ENCODE measurements at regions not wholly inside any gene's neighbourhood (a gene's known extent, or its start where the extent isn't known, plus 50 kb on each side); places are given as distances from the start of the nearest gene placed in this dataset.

GRCh38 chr9:117624106-117624505 lies 80.1 kb upstream of the TLR4 start:
- TF ChIP-seq, protein P1, sequence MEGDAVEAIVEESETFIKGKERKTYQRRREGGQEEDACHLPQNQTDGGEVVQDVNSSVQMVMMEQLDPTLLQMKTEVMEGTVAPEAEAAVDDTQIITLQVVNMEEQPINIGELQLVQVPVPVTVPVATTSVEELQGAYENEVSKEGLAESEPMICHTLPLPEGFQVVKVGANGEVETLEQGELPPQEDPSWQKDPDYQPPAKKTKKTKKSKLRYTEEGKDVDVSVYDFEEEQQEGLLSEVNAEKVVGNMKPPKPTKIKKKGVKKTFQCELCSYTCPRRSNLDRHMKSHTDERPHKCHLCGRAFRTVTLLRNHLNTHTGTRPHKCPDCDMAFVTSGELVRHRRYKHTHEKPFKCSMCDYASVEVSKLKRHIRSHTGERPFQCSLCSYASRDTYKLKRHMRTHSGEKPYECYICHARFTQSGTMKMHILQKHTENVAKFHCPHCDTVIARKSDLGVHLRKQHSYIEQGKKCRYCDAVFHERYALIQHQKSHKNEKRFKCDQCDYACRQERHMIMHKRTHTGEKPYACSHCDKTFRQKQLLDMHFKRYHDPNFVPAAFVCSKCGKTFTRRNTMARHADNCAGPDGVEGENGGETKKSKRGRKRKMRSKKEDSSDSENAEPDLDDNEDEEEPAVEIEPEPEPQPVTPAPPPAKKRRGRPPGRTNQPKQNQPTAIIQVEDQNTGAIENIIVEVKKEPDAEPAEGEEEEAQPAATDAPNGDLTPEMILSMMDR (conservative IDR thresholded peaks at IDR 0.05; ENCODE audit: low read depth, low read length): no peak
- no peak for DNase-seq (ENCODE audit: low read depth)
- no peak overlapping the region for H3K4me3 ChIP-seq (ENCODE audit: low read length)

DNA sequence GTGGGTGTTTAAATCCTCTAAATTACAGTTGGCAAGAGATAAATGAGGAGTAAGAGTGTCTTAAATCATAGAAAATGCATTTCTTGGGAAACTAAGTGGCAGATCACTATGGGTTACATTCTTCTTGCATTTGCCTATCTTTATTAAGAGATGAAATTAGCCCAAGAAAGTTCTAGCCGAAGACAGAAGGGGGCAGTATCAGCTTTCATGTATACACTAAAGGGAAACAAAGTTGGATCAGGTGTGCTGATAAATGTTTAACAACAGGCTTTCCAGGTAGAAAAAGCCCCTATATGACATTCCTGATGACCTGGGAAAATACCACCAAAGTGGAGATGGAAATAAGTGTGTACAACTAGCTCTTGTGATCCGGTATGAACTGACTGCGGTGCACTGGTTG lies 81.9 kb upstream of the TLR4 start:
- DNase-seq (ENCODE audit: low read depth): no peak
- H3K4me3 ChIP-seq (ENCODE audit: low read length): no peak overlapping the region
- TF ChIP-seq, protein P1 (conservative IDR thresholded peaks at IDR 0.05; ENCODE audit: low read depth, low read length): peak; percentile 11

DNA sequence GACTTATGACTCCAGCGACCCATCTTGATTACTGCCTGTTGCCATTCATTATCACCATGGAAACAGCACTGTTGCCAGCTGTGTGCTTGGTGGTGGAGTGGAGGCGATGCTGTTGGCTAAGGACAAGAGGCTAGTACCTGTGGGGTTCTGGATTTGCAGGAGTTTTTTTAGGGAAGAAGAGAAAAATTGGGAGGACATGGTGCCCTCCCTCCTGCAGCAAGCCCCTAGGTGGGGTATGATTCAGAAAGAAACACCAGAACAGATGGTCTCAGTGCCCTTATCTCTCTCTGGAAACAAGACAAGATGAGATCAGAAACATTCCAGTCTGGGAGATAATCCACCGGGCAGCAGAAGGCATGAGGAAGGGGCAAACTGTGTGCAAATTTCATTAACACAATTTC lies 87.8 kb upstream of the TLR4 start:
- TF ChIP-seq, protein P1 (conservative IDR thresholded peaks at IDR 0.05; ENCODE audit: low read depth, low read length): no peak
- no peak overlapping the region for H3K4me3 ChIP-seq (ENCODE audit: low read length)
- DNase-seq (ENCODE audit: low read depth): no peak

GRCh38 chr9:117612317-117612716 lies 91.9 kb upstream of the TLR4 start:
- TF ChIP-seq, protein P1 (conservative IDR thresholded peaks at IDR 0.05; ENCODE audit: low read depth, low read length): no peak
- no peak for DNase-seq (ENCODE audit: low read depth)
- H3K4me3 ChIP-seq (ENCODE audit: low read length): no peak overlapping the region

GRCh38 chr9:117597977-117598376 lies 106.2 kb upstream of the TLR4 start:
- H3K4me3 ChIP-seq (ENCODE audit: low read length): no peak overlapping the region
- TF ChIP-seq, protein P1 (conservative IDR thresholded peaks at IDR 0.05; ENCODE audit: low read depth, low read length): no peak
- DNase-seq (ENCODE audit: low read depth): no peak

- no peak for DNase-seq (ENCODE audit: low read depth)
- TF ChIP-seq, protein P1 (conservative IDR thresholded peaks at IDR 0.05; ENCODE audit: low read depth, low read length): no peak
- H3K4me3 ChIP-seq (ENCODE audit: low read length): no peak overlapping the region
Observed at GRCh38 chr9:117596678-117597077, 107.5 kb upstream of the TLR4 start.

- no peak overlapping the region for H3K4me3 ChIP-seq (ENCODE audit: low read length)
- TF ChIP-seq, protein P1 (conservative IDR thresholded peaks at IDR 0.05; ENCODE audit: low read depth, low read length): no peak
Observed at GRCh38 chr9:117595650-117596049, 108.6 kb upstream of the TLR4 start.

More at GRCh38 chr9:117595650-117596049, 108.6 kb upstream of the TLR4 start:
- DNase-seq (ENCODE audit: low read depth): no peak
